ENCODE measurements at regions not wholly inside any gene's neighbourhood (a gene's known extent, or its start where the extent isn't known, plus 50 kb on each side); places are given as distances from the start of the nearest gene placed in this dataset.

DNA sequence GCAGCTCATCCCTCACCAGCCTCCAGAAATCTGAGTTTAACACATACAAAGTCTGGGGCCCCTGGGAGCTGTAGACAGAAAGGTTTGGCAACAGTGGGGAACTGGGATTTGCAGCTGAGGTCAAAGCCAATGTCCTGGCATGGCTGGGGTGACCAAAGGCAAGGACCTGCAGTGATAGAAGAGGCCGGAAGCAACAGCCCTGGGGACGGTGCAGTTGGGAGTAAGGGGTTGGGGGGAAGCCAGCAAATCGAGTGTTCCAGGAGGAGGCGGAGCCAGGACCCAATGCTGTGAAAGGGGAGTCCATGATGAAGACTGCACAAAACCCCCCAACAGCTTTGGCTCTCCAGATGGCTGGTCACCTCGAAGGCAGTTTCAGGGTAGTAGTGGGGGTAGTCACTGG lies 74.1 kb upstream of the SPATA12 start:
- H3K36me3 ChIP-seq (ENCODE audit: control insufficient read depth in 3 of 3, insufficient read depth in 3 of 3, low read length in 3 of 3), result no peaks in the 10 kb centered on the region
- peaks cover 0 to 7% (median 0%) of the 10 kb centered on the region in 3 donors for H3K27me3 ChIP-seq (ENCODE audit: control insufficient read depth in 3 of 3, insufficient read depth in 3 of 3, low read length in 3 of 3)
- H3K9ac ChIP-seq (ENCODE audit: low read depth in 1 of 3, low read length in 3 of 3), result no peak overlapping the region
- H3K9me3 ChIP-seq (ENCODE audit: control insufficient read depth in 3 of 3, low read length in 3 of 3), result no peaks in the 10 kb centered on the region
- H3K27ac ChIP-seq (ENCODE audit: low read depth, low read length), result no peak overlapping the region
- H3K4me1 ChIP-seq (ENCODE audit: control insufficient read depth in 3 of 3, insufficient read depth in 3 of 3, low read length in 3 of 3), result peaks cover 9 to 12% (median 11%) of the 10 kb centered on the region in 3 donors
- no peak overlapping the region for H3K4me3 ChIP-seq (ENCODE audit: low read length in 3 of 3)

DNA sequence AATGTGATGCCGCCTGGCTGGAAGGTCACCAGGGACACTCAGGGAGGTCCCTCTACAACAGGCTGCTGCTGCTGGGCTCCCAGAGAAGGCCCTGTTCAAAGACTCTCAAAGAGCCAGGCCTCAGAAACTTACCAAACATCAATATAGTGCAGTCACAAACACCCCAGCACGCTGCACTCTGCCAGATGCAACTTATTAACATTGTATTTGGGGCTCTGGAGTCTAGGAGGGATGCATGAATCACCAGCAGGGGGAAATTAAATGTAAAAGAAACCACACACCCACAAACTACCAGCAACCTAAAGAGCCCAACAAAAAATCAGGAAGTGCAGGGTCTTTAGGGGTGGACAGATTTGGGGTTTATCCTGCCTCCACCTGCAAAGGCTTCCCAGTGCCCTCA lies 74.6 kb upstream of the SPATA12 start:
- no peaks in the 10 kb centered on the region for H3K9me3 ChIP-seq (ENCODE audit: control insufficient read depth in 3 of 3, low read length in 3 of 3)
- H3K27me3 ChIP-seq (ENCODE audit: control insufficient read depth in 3 of 3, insufficient read depth in 3 of 3, low read length in 3 of 3), result peaks cover 0 to 3% (median 0%) of the 10 kb centered on the region in 3 donors
- H3K4me1 ChIP-seq (ENCODE audit: control insufficient read depth in 3 of 3, insufficient read depth in 3 of 3, low read length in 3 of 3), result peaks cover 9 to 15% (median 12%) of the 10 kb centered on the region in 3 donors
- H3K4me3 ChIP-seq (ENCODE audit: low read length in 3 of 3), result no peak overlapping the region
- no peak overlapping the region for H3K27ac ChIP-seq (ENCODE audit: low read depth, low read length)
- no peaks in the 10 kb centered on the region for H3K36me3 ChIP-seq (ENCODE audit: control insufficient read depth in 3 of 3, insufficient read depth in 3 of 3, low read length in 3 of 3)
- no peak overlapping the region for H3K9ac ChIP-seq (ENCODE audit: low read depth in 1 of 3, low read length in 3 of 3)

DNA sequence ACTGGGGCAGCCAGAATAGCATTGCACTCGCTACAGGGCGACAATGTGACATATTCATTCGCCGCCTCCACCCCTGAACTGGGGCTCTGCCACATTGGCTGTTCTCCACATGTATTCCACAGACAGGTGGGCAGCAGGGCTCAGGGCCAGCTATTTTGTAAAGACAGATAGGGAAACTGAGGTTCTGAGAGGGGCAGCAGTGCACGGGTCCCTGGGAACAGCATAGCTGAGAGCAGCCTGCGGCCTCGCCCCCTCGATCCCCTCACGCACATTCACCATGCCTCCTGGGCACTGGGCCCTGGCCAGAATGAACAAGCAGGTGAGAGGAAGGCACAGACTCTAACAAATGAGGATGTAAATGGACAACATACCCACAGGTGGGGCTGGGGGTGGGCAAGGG lies 75.0 kb upstream of the SPATA12 start:
- H3K36me3 ChIP-seq (ENCODE audit: control insufficient read depth in 3 of 3, insufficient read depth in 3 of 3, low read length in 3 of 3), result no peaks in the 10 kb centered on the region
- H3K27me3 ChIP-seq (ENCODE audit: control insufficient read depth in 3 of 3, insufficient read depth in 3 of 3, low read length in 3 of 3), result no peaks in the 10 kb centered on the region
- H3K9ac ChIP-seq (ENCODE audit: low read depth in 1 of 3, low read length in 3 of 3), result no peak overlapping the region
- no peak overlapping the region for H3K27ac ChIP-seq (ENCODE audit: low read depth, low read length)
- no peaks in the 10 kb centered on the region for H3K9me3 ChIP-seq (ENCODE audit: control insufficient read depth in 3 of 3, low read length in 3 of 3)
- no peak overlapping the region for H3K4me3 ChIP-seq (ENCODE audit: low read length in 3 of 3)
- peaks cover 9 to 15% (median 12%) of the 10 kb centered on the region in 3 donors for H3K4me1 ChIP-seq (ENCODE audit: control insufficient read depth in 3 of 3, insufficient read depth in 3 of 3, low read length in 3 of 3)

DNA sequence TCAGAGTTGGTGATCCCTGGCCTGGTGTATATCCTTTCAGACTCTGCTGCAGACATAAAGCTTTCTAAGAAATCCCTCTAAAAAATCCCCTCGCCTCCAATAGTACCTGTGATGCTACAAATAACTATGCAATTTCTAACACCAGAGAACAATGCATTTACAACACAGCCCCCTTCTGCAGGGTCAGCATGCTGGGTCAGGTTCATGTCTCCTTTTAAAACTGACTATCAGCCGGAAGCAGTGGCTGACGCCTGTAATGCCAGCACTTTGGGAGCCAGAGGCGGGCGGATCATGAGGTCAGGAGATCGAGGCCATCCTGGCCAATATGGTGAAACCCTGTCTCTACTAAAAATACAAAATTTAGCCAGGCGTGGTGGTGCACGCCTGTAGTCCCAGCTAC lies 77.0 kb upstream of the SPATA12 start:
- no peaks in the 10 kb centered on the region for H3K27me3 ChIP-seq (ENCODE audit: control insufficient read depth in 3 of 3, insufficient read depth in 3 of 3, low read length in 3 of 3)
- H3K27ac ChIP-seq (ENCODE audit: low read depth, low read length), result no peak overlapping the region
- peaks cover 2 to 11% (median 3%) of the 10 kb centered on the region in 3 donors for H3K4me1 ChIP-seq (ENCODE audit: control insufficient read depth in 3 of 3, insufficient read depth in 3 of 3, low read length in 3 of 3)
- no peak overlapping the region for H3K9ac ChIP-seq (ENCODE audit: low read depth in 1 of 3, low read length in 3 of 3)
- H3K36me3 ChIP-seq (ENCODE audit: control insufficient read depth in 3 of 3, insufficient read depth in 3 of 3, low read length in 3 of 3), result no peaks in the 10 kb centered on the region
- H3K4me3 ChIP-seq (ENCODE audit: low read length in 3 of 3), result no peak overlapping the region
- no peaks in the 10 kb centered on the region for H3K9me3 ChIP-seq (ENCODE audit: control insufficient read depth in 3 of 3, low read length in 3 of 3)

DNA sequence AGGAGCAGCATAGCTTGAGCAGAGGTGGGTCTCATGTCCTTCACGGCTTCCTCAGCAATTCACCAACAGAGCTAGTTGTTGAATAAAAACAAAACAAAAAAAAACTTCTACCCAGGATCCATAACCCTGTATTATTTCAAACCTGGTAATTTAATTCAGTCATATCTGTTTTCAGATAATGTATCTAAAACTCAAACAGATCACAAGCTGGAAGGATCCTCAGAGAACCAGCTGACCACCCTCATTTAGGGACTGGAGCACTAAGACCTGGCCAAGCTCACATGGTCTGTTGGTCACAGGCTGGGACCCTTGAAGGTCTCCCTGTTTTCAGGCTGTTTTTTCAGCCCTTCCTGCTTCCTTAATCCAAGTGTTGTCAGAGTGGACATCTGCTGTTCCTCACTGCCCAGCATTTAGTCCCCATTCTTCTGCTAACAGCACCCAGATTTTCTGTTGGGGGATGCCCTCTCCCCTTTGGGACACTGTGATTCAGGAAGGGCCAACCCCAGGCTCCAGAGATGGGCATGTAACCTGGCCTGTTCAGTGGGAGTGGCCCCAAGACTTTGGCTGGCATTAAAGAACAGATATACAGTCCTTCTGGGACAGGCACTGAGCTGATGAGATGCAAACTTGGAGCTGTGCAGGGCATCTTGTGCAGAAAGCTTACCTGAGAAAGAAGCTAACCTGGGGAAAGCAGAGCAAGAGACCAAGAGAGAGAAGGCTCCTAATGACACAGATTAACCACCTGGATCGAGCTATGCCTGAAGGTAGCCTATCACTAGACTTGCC lies 78.8 kb upstream of the SPATA12 start:
- H3K27ac ChIP-seq (ENCODE audit: low read depth, low read length), result no peak overlapping the region

DNA sequence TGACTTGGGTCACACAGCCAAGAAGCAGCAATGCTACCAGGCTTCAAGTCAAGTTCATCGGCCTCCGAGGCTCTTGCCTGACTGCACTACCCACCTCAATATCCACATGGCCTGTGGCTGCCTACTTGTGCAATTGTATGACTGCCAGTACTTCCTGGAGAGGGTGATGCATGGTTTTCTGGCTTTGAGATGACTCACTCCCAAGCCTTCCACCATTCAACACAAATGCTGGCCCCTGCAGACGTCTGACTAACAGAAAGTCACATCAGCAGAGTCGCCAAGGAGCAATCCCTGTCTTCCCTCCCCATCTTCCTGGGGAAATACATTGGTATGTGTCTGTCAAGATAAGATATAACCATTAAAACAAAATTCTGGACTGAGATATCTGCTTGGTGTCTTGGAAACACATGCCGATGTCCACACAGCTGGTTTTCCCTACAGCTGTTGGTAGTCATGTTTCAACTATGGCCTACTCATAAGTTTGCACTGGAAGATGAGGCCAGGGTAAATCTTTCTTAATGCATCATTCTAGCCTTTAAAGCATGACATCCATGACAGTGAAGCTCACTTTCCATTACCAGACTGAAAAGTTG lies 79.6 kb upstream of the SPATA12 start:
- Histone ChIP-seq H3K27ac (ENCODE audit: low read depth, low read length) (no peak overlapping the region), H3K36me3 (ENCODE audit: control insufficient read depth in 3 of 3, insufficient read depth in 3 of 3, low read length in 3 of 3) (no peaks in the 10 kb centered on the region), H3K9ac (ENCODE audit: low read depth in 1 of 3, low read length in 3 of 3) (no peak overlapping the region), H3K9me3 (ENCODE audit: control insufficient read depth in 3 of 3, low read length in 3 of 3) (no peaks in the 10 kb centered on the region), H3K4me1 (ENCODE audit: control insufficient read depth in 3 of 3, insufficient read depth in 3 of 3, low read length in 3 of 3) (peaks cover 0 to 10% (median 3%) of the 10 kb centered on the region in 3 donors), H3K27me3 (ENCODE audit: control insufficient read depth in 3 of 3, insufficient read depth in 3 of 3, low read length in 3 of 3) (no peaks in the 10 kb centered on the region), H3K4me3 (ENCODE audit: low read length in 3 of 3) (no peak overlapping the region)

More for the DNA sequence above, 78.8 kb upstream of the SPATA12 start:
- H3K27me3 ChIP-seq (ENCODE audit: control insufficient read depth in 3 of 3, insufficient read depth in 3 of 3, low read length in 3 of 3), result no peaks in the 10 kb centered on the region
- no peaks in the 10 kb centered on the region for H3K36me3 ChIP-seq (ENCODE audit: control insufficient read depth in 3 of 3, insufficient read depth in 3 of 3, low read length in 3 of 3)
- H3K9me3 ChIP-seq (ENCODE audit: control insufficient read depth in 3 of 3, low read length in 3 of 3), result no peaks in the 10 kb centered on the region
- H3K9ac ChIP-seq (ENCODE audit: low read depth in 1 of 3, low read length in 3 of 3), result no peak overlapping the region
- H3K4me1 ChIP-seq (ENCODE audit: control insufficient read depth in 3 of 3, insufficient read depth in 3 of 3, low read length in 3 of 3), result peaks cover 0 to 10% (median 3%) of the 10 kb centered on the region in 3 donors
- H3K4me3 ChIP-seq (ENCODE audit: low read length in 3 of 3), result no peak overlapping the region

DNA sequence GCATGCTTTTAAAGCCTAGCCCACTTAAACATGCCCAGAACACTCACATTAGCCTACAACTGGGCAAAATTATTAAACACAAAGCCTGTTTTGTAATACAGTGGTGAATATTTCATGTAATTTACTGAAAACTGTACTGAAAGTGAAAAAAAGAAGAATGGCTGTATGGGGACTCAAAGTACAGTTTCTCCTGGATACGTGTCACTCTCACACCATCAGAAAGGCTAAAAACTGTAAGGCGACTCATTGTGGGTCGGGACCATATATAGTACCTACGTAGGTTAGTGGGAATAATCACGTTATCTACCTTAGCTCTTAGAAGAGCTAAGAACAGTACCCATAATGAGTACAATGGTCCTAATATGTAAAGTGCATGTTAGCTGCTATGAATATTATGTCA lies 80.2 kb upstream of the SPATA12 start:
- H3K4me1 ChIP-seq (ENCODE audit: control insufficient read depth in 3 of 3, insufficient read depth in 3 of 3, low read length in 3 of 3), result peaks cover 0 to 3% (median 3%) of the 10 kb centered on the region in 3 donors
- H3K9me3 ChIP-seq (ENCODE audit: control insufficient read depth in 3 of 3, low read length in 3 of 3), result no peaks in the 10 kb centered on the region
- H3K9ac ChIP-seq (ENCODE audit: low read depth in 1 of 3, low read length in 3 of 3), result no peak overlapping the region
- H3K27me3 ChIP-seq (ENCODE audit: control insufficient read depth in 3 of 3, insufficient read depth in 3 of 3, low read length in 3 of 3), result no peaks in the 10 kb centered on the region
- H3K4me3 ChIP-seq (ENCODE audit: low read length in 3 of 3), result no peak overlapping the region
- H3K27ac ChIP-seq (ENCODE audit: low read depth, low read length), result no peak overlapping the region
- H3K36me3 ChIP-seq (ENCODE audit: control insufficient read depth in 3 of 3, insufficient read depth in 3 of 3, low read length in 3 of 3), result no peaks in the 10 kb centered on the region

DNA sequence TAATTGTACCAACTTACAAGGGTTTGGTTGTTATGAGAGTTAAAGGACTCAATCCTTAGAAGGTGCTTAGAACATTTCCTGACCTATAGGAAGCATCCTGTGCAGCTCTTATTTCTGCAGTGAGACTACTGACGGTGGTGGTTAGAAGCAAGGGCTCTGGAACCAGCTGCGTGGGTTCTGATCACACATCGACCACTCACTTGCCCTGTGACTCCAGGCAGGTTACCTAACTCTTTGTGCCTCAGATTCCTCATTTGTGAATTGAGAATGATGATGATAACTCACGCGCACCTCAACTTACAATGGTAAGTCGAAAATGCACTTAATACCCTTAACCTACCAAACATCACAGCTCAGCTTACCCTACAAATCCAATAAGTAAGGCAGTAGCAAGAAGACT lies 80.7 kb upstream of the SPATA12 start:
- no peaks in the 10 kb centered on the region for H3K27me3 ChIP-seq (ENCODE audit: control insufficient read depth in 3 of 3, insufficient read depth in 3 of 3, low read length in 3 of 3)
- no peak overlapping the region for H3K4me3 ChIP-seq (ENCODE audit: low read length in 3 of 3)
- peaks cover 0 to 3% (median 3%) of the 10 kb centered on the region in 3 donors for H3K4me1 ChIP-seq (ENCODE audit: control insufficient read depth in 3 of 3, insufficient read depth in 3 of 3, low read length in 3 of 3)
- no peaks in the 10 kb centered on the region for H3K9me3 ChIP-seq (ENCODE audit: control insufficient read depth in 3 of 3, low read length in 3 of 3)
- no peak overlapping the region for H3K9ac ChIP-seq (ENCODE audit: low read depth in 1 of 3, low read length in 3 of 3)
- no peaks in the 10 kb centered on the region for H3K36me3 ChIP-seq (ENCODE audit: control insufficient read depth in 3 of 3, insufficient read depth in 3 of 3, low read length in 3 of 3)
- H3K27ac ChIP-seq (ENCODE audit: low read depth, low read length), result no peak overlapping the region

DNA sequence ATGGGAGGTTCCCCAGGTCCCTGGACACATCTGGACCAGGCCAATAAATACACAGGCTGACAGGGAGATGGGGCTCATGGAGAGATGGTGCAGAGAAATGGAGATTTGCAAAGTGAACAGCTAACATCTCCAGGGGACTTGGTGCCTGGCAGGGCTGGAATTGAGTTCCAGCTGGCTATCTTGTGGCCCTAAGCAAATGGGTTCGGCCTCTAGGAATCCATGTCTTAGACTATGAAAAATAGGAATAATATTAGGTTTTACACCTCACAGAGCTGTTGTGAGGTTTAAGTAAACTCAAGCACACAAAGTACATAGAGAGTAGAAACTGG lies 82.9 kb upstream of the SPATA12 start:
- no peak overlapping the region for H3K9ac ChIP-seq (ENCODE audit: low read depth in 1 of 3, low read length in 3 of 3)
- no peaks in the 10 kb centered on the region for H3K27me3 ChIP-seq (ENCODE audit: control insufficient read depth in 3 of 3, insufficient read depth in 3 of 3, low read length in 3 of 3)
- no peaks in the 10 kb centered on the region for H3K36me3 ChIP-seq (ENCODE audit: control insufficient read depth in 3 of 3, insufficient read depth in 3 of 3, low read length in 3 of 3)
- peaks cover 0 to 3% (median 0%) of the 10 kb centered on the region in 3 donors for H3K4me1 ChIP-seq (ENCODE audit: control insufficient read depth in 3 of 3, insufficient read depth in 3 of 3, low read length in 3 of 3)
- H3K27ac ChIP-seq (ENCODE audit: low read depth, low read length), result no peak overlapping the region
- no peak overlapping the region for H3K4me3 ChIP-seq (ENCODE audit: low read length in 3 of 3)
- H3K9me3 ChIP-seq (ENCODE audit: control insufficient read depth in 3 of 3, low read length in 3 of 3), result no peaks in the 10 kb centered on the region

All from skeletal muscle tissue (tissue), 3 donors.